ENCODE measurements at regions not wholly inside any gene's neighbourhood (a gene's known extent, or its start where the extent isn't known, plus 50 kb on each side); places are given as distances from the start of the nearest gene placed in this dataset.

- DNase-seq, result no peak
Observed at GRCh38 chr15:95416576-95416975, 913.9 kb upstream of the NR2F2 start.

GRCh38 chr15:95417761-95418160 is 912.7 kb upstream of the NR2F2 start:
- no peak for DNase-seq

GRCh38 chr15:95422255-95422654 is 908.2 kb upstream of the NR2F2 start:
- no peak for DNase-seq

- DNase-seq, result no peak
Observed at GRCh38 chr15:95425859-95426258, 904.6 kb upstream of the NR2F2 start.

- DNase-seq, result no peak
Observed at GRCh38 chr15:95429345-95429744, 901.2 kb upstream of the NR2F2 start.

GRCh38 chr15:95431518-95431917 is 899.0 kb upstream of the NR2F2 start:
- DNase-seq, result no peak

- no peak for DNase-seq
Observed at GRCh38 chr15:95432878-95433405, 897.6 kb upstream of the NR2F2 start.

- DNase-seq, result no peak
Observed at GRCh38 chr15:95439922-95440376, 890.6 kb upstream of the NR2F2 start.

GRCh38 chr15:95440712-95441111 is 889.8 kb upstream of the NR2F2 start:
- no peak for DNase-seq

- no peak for DNase-seq
Observed at GRCh38 chr15:95442107-95442719, 888.3 kb upstream of the NR2F2 start.

- no peak for DNase-seq
Observed at GRCh38 chr15:95444860-95445259, 885.6 kb upstream of the NR2F2 start.

GRCh38 chr15:95446854-95447253 is 883.6 kb upstream of the NR2F2 start:
- no peak for DNase-seq

GRCh38 chr15:95447486-95447885 is 883.0 kb upstream of the NR2F2 start:
- no peak for DNase-seq

- DNase-seq, result no peak
Observed at GRCh38 chr15:95448531-95449229, 881.8 kb upstream of the NR2F2 start.

- DNase-seq, result no peak
Observed at GRCh38 chr15:95449230-95449628, 881.3 kb upstream of the NR2F2 start.

- DNase-seq, result no peak
Observed at GRCh38 chr15:95450413-95450812, 880.1 kb upstream of the NR2F2 start.

- DNase-seq, result no peak
Observed at GRCh38 chr15:95451938-95452337, 878.6 kb upstream of the NR2F2 start.

- no peak for DNase-seq
Observed at GRCh38 chr15:95454403-95455262, 875.9 kb upstream of the NR2F2 start.

- no peak for DNase-seq
Observed at GRCh38 chr15:95457520-95457919, 873.0 kb upstream of the NR2F2 start.

- DNase-seq, result no peak
Observed at GRCh38 chr15:95458721-95459120, 871.8 kb upstream of the NR2F2 start.

- no peak for DNase-seq
Observed at GRCh38 chr15:95459273-95459672, 871.2 kb upstream of the NR2F2 start.

- no peak for DNase-seq
Observed at GRCh38 chr15:95464509-95464908, 866.0 kb upstream of the NR2F2 start.

- no peak for DNase-seq
Observed at GRCh38 chr15:95468820-95469219, 861.7 kb upstream of the NR2F2 start.
